ENCODE measurements at regions not wholly inside any gene's neighbourhood (a gene's known extent, or its start where the extent isn't known, plus 50 kb on each side); places are given as distances from the start of the nearest gene placed in this dataset.

- no peaks in the 10 kb centered on the region for H3K36me3 Mint-ChIP-seq (ENCODE audit: insufficient read depth in 1 of 3, low read depth in 3 of 3)
- no peak overlapping the region for H3K4me3 Mint-ChIP-seq
- DNase-seq: no peak
- Histone ChIP-seq H2BK20ac (ENCODE audit: low read depth, low read length, poor library complexity, severe bottlenecking) (no peak overlapping the region), H4K91ac (ENCODE audit: insufficient read length, low read depth, low read length) (no peak overlapping the region), H4K5ac (ENCODE audit: insufficient read length, low read depth, low read length) (no peak overlapping the region), H3K27ac (ENCODE audit: insufficient read length, low read depth, low read length) (no peak overlapping the region), H3K9me3 (ENCODE audit: control insufficient read depth, low read depth, low read length) (no peaks in the 10 kb centered on the region), H2BK120ac (ENCODE audit: low read depth, low read length, poor library complexity, severe bottlenecking) (no peak overlapping the region), H3K23me2 (ENCODE audit: insufficient read length, low read depth, low read length, poor library complexity, severe bottlenecking) (no peaks in the 10 kb centered on the region), H2BK5ac (ENCODE audit: insufficient read length, low read length) (no peak overlapping the region), H3K18ac (ENCODE audit: insufficient read length, low read depth, low read length) (no peak overlapping the region), H3K27me3 (ENCODE audit: insufficient read depth, low read length) (no peaks in the 10 kb centered on the region), H3K4me1 (ENCODE audit: insufficient read depth, low read length) (no peaks in the 10 kb centered on the region; the same call in 1 of the 2 replicates), H3K23ac (ENCODE audit: insufficient read length, low read depth, low read length) (no peak overlapping the region), H2BK15ac (ENCODE audit: low read depth, low read length) (no peak overlapping the region), H4K20me1 (ENCODE audit: control insufficient read depth, insufficient read depth, insufficient read length) (no peaks in the 10 kb centered on the region), H3K9ac (ENCODE audit: extremely low read depth, insufficient read length, low read length) (no peak overlapping the region), H3K14ac (ENCODE audit: insufficient read depth, low read length) (no peak overlapping the region), H3K4me2 (ENCODE audit: insufficient read depth, insufficient read length, low read length) (no peak overlapping the region), H3K79me1 (ENCODE audit: insufficient read depth, low read depth, low read length, poor library complexity, severe bottlenecking) (no peaks in the 10 kb centered on the region), H3K56ac (ENCODE audit: insufficient read length, low read depth, low read length) (no peak overlapping the region), H3K79me2 (ENCODE audit: insufficient read depth, low read length) (no peaks in the 10 kb centered on the region), H2BK12ac (ENCODE audit: insufficient read length, low read depth, low read length) (no peak overlapping the region), H3T11ph (ENCODE audit: low read length) (no peak overlapping the region), H3K4ac (ENCODE audit: low read depth, low read length) (no peak overlapping the region), H2AFZ (ENCODE audit: low read length) (no peak overlapping the region), H4K8ac (replicated peaks; ENCODE audit: insufficient read length, low read depth, low read length) (no peak overlapping the region), H2AK5ac (ENCODE audit: insufficient read length, low read length) (no peak overlapping the region)
- TF ChIP-seq CTCF (conservative IDR thresholded peaks at IDR 0.05): no peak
- WGBS (ENCODE audit: extremely low coverage, insufficient read length, low lambda C conversion rate): no CpG with 5 or more reads among the region's 2 CpGs
- no peaks in the 10 kb centered on the region for H3K9me3 Mint-ChIP-seq
- peaks cover 4 to 14% of the 10 kb centered on the region in 2 experiments; a peak in 3 of 4 replicates for H3K4me1 Mint-ChIP-seq
- H3K27ac Mint-ChIP-seq: no peak overlapping the region
- H3K27me3 Mint-ChIP-seq (ENCODE audit: low read depth): no peaks in the 10 kb centered on the region
Observed at GRCh38 chr5:84437673-84438315, 53.1 kb upstream of the EDIL3 start.
